Stomach (tissue), 4 donors: ENCODE measurements at regions not wholly inside any gene's neighbourhood (a gene's known extent, or its start where the extent isn't known, plus 50 kb on each side); places are given as distances from the start of the nearest gene placed in this dataset.

Source experiments
- CTCF ChIP-seq, 7 experiments: fragments of 450-650 bp in 4 of 7; fragments of 200-600 bp in 3 of 7; sonication (generic) in 3 of 7; IDR thresholded peaks; one replicate each; pipeline ENCODE4 v1.5.1; 2016 to 2019; ENCODE audit warnings: antibody characterized with exemption in 7 of 7, control low read depth in 2 of 7, mild to moderate bottlenecking in 1 of 7
- EP300 ChIP-seq: sonication (generic); formaldehyde crosslinking; IDR thresholded peaks from one replicate; pipeline ENCODE4 v1.6.1; 2017; ENCODE audit warnings: antibody characterized with exemption
- POLR2A ChIP-seq, 4 donors: fragments of 450-650 bp; IDR thresholded peaks; one replicate each; pipeline ENCODE4 v1.6.1; 2016; ENCODE audit warnings: antibody characterized with exemption in 4 of 4, control low read depth in 2 of 4, mild to moderate bottlenecking in 1 of 4, moderate library complexity in 1 of 4
- POLR2AphosphoS5 ChIP-seq, 3 donors: sonication (generic); formaldehyde crosslinking; IDR thresholded peaks; one replicate each; pipeline ENCODE4 v1.6.1; 2016; ENCODE audit warnings: antibody characterized with exemption in 3 of 3

GRCh38 chr14:84098261-84098660, 1431.7 kb upstream of the FLRT2 start:
- TF ChIP-seq POLR2A (IDR thresholded peaks at IDR 0.05) (no peak), CTCF (IDR thresholded peaks at IDR 0.05) (no peak), POLR2AphosphoS5 (IDR thresholded peaks at IDR 0.05) (no peak), EP300 (no peak)
